ENCODE measurements at regions not wholly inside any gene's neighbourhood (a gene's known extent, or its start where the extent isn't known, plus 50 kb on each side); places are given as distances from the start of the nearest gene placed in this dataset.
"Not testable (repeated sequence)": the region's sequence is repeated elsewhere in the genome, so short reads cannot be mapped to it uniquely, and the experiment has no call there.

DNA sequence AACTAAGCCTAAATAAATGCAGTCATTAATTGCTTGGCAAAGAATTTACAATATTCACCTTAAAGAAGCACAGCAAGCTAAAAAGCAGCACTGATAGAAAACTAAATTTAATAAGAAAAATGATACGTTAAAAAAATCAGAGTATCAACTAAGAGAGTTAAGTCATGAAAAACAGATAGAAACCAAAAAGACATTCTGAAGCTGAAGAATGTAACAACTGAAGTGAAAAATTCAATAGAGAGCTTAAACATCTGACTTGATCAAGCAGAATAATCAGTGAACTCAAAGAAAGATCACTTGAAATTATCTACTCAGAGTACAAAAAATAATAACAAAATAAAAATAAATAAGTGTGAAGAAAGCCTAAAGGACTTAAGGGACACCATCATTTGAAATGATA lies 588.0 kb upstream of the HS3ST1 start:
- no peaks in the 10 kb centered on the region for H3K27me3 ChIP-seq (ENCODE audit: control insufficient read depth, extremely low read depth, insufficient read depth, low read length)
- no peak overlapping the region for H2AFZ ChIP-seq (ENCODE audit: control insufficient read depth, low read length)
- TF ChIP-seq EZH2 (IDR thresholded peaks at IDR 0.05; ENCODE audit: low read length): no peak
- TF ChIP-seq CTCF (optimal IDR thresholded peaks at IDR 0.05 in 1 of 3, IDR thresholded peaks at IDR 0.05 in 1 of 3, conservative IDR thresholded peaks at IDR 0.05 in 1 of 3; ENCODE audit: extremely low read depth in 1 of 3, insufficient read depth in 2 of 3, low read length in 3 of 3): no peak
- H4K20me1 ChIP-seq (ENCODE audit: control insufficient read depth, extremely low read depth, insufficient read depth, low read length): no peaks in the 10 kb centered on the region
- no peaks in the 10 kb centered on the region for H3K36me3 ChIP-seq (ENCODE audit: control insufficient read depth in 2 of 2, extremely low read depth in 1 of 2, insufficient read depth in 2 of 2, low read length in 2 of 2)
- H3K4me3 ChIP-seq (ENCODE audit: control insufficient read depth in 2 of 3, extremely low read depth in 1 of 3, insufficient read depth in 2 of 3, low read depth in 1 of 3, low read length in 3 of 3): no peak overlapping the region
- no peak overlapping the region for H3K27ac ChIP-seq (ENCODE audit: control insufficient read depth, insufficient read depth, low read length)
- DNase-seq (ENCODE audit: low read depth, low spot score): no peak
- no peak overlapping the region for H3K4me2 ChIP-seq (ENCODE audit: control insufficient read depth, extremely low read depth, insufficient read depth, low read depth, low read length)
- no peak overlapping the region for H3K9ac ChIP-seq (ENCODE audit: control insufficient read depth, extremely low read depth, insufficient read depth, low read length)
- H3K4me1 ChIP-seq (ENCODE audit: control insufficient read depth, extremely low read depth, insufficient read depth, low read length): no peaks in the 10 kb centered on the region
- H3K9me1 ChIP-seq (ENCODE audit: control insufficient read depth, extremely low read depth, insufficient read depth, low read length): no peaks in the 10 kb centered on the region
- dilution Hi-C loops (cut with MboI; ENCODE audit: extremely low pct_ligation_motif_present, low sequenced_read_pairs): no loop called here
- H3K9me3 ChIP-seq (ENCODE audit: control insufficient read depth, low read depth, low read length): no peaks in the 10 kb centered on the region
- no peaks in the 10 kb centered on the region for H3K79me2 ChIP-seq (ENCODE audit: control insufficient read depth, insufficient read depth, low read length)
- no peak for FAIRE-seq

GRCh38 chr4:12005471-12005870 lies 576.8 kb upstream of the HS3ST1 start:
- Histone ChIP-seq H3K79me2 (ENCODE audit: control insufficient read depth, insufficient read depth, low read length) (no peaks in the 10 kb centered on the region), H2AFZ (ENCODE audit: control insufficient read depth, low read length) (no peak overlapping the region), H3K9me1 (ENCODE audit: control insufficient read depth, extremely low read depth, insufficient read depth, low read length) (no peaks in the 10 kb centered on the region), H3K9me3 (ENCODE audit: control insufficient read depth, low read depth, low read length) (no peaks in the 10 kb centered on the region), H3K4me2 (ENCODE audit: control insufficient read depth, extremely low read depth, insufficient read depth, low read depth, low read length) (no peak overlapping the region), H4K20me1 (ENCODE audit: control insufficient read depth, extremely low read depth, insufficient read depth, low read length) (no peaks in the 10 kb centered on the region), H3K9ac (ENCODE audit: control insufficient read depth, extremely low read depth, insufficient read depth, low read length) (no peak overlapping the region), H3K4me1 (ENCODE audit: control insufficient read depth, extremely low read depth, insufficient read depth, low read length) (no peaks in the 10 kb centered on the region), H3K27me3 (ENCODE audit: control insufficient read depth, extremely low read depth, insufficient read depth, low read length) (no peaks in the 10 kb centered on the region), H3K36me3 (ENCODE audit: control insufficient read depth in 2 of 2, extremely low read depth in 1 of 2, insufficient read depth in 2 of 2, low read length in 2 of 2) (no peaks in the 10 kb centered on the region), H3K4me3 (ENCODE audit: control insufficient read depth in 2 of 3, extremely low read depth in 1 of 3, insufficient read depth in 2 of 3, low read depth in 1 of 3, low read length in 3 of 3) (no peak overlapping the region), H3K27ac (ENCODE audit: control insufficient read depth, insufficient read depth, low read length) (no peak overlapping the region)
- dilution Hi-C loops (cut with MboI; ENCODE audit: extremely low pct_ligation_motif_present, low sequenced_read_pairs): no loop called here
- DNase-seq (ENCODE audit: low read depth, low spot score) (no peak), FAIRE-seq (no peak)
- TF ChIP-seq EZH2 (IDR thresholded peaks at IDR 0.05; ENCODE audit: low read length) (no peak), CTCF (optimal IDR thresholded peaks at IDR 0.05 in 1 of 3, IDR thresholded peaks at IDR 0.05 in 1 of 3, conservative IDR thresholded peaks at IDR 0.05 in 1 of 3; ENCODE audit: extremely low read depth in 1 of 3, insufficient read depth in 2 of 3, low read length in 3 of 3) (no peak)

DNA sequence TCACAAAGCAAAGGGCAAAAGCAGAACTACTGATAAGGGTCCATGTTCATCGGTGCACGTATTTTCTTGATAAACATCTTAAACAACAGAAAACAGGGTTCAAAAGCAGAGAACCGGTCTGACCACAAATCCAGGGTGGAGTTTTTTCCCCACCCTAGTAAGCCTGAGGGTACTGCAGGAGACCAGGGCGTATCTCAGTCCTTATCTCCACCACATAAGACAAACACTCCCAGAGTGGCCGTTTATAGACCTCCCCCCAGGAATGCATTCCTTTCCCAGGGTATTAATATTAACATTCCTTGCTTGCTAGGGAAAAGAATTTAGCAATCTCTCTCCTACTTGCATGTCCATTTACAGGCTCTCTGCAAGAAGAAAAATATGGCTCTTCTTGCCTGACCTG lies 567.9 kb upstream of the HS3ST1 start:
- H4K20me1 ChIP-seq (ENCODE audit: control insufficient read depth, extremely low read depth, insufficient read depth, low read length); dilution Hi-C loops (cut with MboI; ENCODE audit: extremely low pct_ligation_motif_present, low sequenced_read_pairs); H3K4me2 ChIP-seq (ENCODE audit: control insufficient read depth, extremely low read depth, insufficient read depth, low read depth, low read length); H2AFZ ChIP-seq (ENCODE audit: control insufficient read depth, low read length); H3K4me3 ChIP-seq (ENCODE audit: control insufficient read depth in 2 of 3, extremely low read depth in 1 of 3, insufficient read depth in 2 of 3, low read depth in 1 of 3, low read length in 3 of 3); H3K79me2 ChIP-seq (ENCODE audit: control insufficient read depth, insufficient read depth, low read length); H3K9me3 ChIP-seq (ENCODE audit: control insufficient read depth, low read depth, low read length); H3K36me3 ChIP-seq (ENCODE audit: control insufficient read depth in 2 of 2, extremely low read depth in 1 of 2, insufficient read depth in 2 of 2, low read length in 2 of 2); FAIRE-seq; H3K4me1 ChIP-seq (ENCODE audit: control insufficient read depth, extremely low read depth, insufficient read depth, low read length); DNase-seq (ENCODE audit: low read depth, low spot score); H3K9ac ChIP-seq (ENCODE audit: control insufficient read depth, extremely low read depth, insufficient read depth, low read length); H3K9me1 ChIP-seq (ENCODE audit: control insufficient read depth, extremely low read depth, insufficient read depth, low read length); H3K27ac ChIP-seq (ENCODE audit: control insufficient read depth, insufficient read depth, low read length); H3K27me3 ChIP-seq (ENCODE audit: control insufficient read depth, extremely low read depth, insufficient read depth, low read length): not testable (repeated sequence)

Data from keratinocyte (primary cell).